HG02763 (cell line): ENCODE measurements at regions not wholly inside any gene's neighbourhood (a gene's known extent, or its start where the extent isn't known, plus 50 kb on each side); places are given as distances from the start of the nearest gene placed in this dataset.
"Not testable (repeated sequence)": the region's sequence is repeated elsewhere in the genome, so short reads cannot be mapped to it uniquely, and the experiment has no call there.

Source experiments
- ATAC-seq: cut with Tn5 transposase; IDR thresholded peaks from one replicate; pipeline ENCODE4 v1.9.1; 2021; ENCODE audit warnings: mild to moderate bottlenecking, moderate library complexity; ENCODE audit not compliant: unreplicated experiment

DNA sequence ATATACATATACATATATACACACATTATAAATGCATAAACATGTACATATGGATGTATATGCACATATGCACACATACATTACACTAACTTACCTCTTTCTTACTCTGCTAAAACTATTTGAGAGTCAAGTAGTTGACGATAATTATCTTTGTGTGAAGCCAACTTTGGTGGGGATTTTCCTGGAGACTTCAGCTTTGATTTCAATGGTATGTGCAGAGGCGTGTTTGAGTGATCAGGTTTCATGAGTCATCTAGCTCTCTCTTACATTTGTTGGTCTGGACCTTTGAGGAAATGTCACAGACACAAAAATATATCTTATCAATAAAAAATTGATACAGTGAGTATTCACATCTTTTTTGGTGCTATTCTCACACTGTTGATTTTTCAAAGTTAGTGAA is 769.1 kb upstream of the LUZP2 start:
- no peak for ATAC-seq

DNA sequence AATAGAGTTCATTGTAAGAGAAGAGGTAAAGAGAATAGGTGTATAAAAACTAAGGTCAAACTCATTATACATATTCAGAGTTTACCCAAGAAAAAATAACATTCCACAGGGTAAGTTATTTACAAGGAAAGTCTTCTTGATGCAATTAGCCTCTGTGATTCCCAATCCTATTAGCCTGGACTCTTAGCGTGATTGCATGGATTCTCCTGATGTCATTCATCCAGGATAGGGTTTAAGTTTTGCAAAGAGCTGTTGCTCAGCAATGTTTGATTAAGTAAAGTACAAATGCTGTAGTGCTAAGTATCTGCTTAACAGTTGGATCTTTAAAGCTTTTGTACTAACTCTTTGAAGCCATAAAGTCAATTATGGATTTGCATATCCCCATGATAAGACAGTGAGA is 767.8 kb upstream of the LUZP2 start:
- no peak for ATAC-seq

DNA sequence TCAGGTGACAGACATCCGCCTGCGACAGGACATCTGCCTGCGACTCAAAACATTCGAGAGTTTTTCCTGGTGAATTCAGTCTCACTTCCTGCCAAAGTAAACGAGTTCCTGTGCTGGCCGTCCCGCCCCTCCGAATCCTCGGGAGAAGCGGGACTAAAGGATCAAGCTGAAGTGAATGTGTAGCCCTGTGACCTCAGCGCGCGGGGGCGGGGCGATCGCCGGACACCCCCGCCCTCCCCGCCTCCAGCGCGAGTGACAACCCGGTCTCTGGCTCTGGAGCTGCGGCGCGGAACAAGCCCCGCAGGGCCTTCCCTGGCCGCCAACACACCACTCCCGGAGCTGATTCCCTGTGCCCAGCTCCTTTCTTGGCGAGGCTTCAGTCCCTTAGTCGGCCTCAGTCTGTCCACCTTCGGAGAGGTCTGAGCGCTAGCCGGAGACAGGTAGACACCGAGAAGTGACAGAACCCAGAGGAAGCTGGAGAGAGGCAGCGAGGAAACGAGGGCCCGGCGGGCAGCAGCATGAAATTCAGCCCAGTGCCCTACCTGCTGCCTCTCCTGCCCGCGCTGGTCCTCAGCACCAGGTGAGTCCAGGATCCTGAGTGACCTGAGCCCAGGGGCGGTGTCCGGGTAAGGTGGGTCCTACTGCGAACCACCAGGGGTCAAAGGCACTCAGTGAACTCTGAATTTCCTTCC is 766.4 kb upstream of the LUZP2 start:
- no peak for ATAC-seq

DNA sequence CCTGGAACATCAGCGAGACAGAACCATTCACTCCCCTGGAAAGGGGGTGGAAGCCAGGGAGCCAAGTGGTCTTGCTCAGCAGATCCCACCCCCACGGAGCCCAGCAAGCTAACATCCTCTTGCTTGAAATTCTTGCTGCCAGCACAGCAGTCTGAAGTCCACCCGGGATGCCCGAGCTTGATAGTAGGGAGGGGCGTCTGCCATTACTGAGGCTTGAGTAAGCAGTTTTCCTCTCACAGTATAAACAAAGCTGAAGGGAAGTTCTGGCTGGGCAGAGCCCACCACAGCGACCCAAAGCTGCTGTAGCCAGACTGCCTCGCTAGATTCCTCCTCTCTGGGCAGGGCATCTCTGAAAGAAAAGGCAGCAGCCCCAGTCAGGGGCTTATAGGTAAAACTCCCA is 764.8 kb upstream of the LUZP2 start:
- no peak for ATAC-seq

DNA sequence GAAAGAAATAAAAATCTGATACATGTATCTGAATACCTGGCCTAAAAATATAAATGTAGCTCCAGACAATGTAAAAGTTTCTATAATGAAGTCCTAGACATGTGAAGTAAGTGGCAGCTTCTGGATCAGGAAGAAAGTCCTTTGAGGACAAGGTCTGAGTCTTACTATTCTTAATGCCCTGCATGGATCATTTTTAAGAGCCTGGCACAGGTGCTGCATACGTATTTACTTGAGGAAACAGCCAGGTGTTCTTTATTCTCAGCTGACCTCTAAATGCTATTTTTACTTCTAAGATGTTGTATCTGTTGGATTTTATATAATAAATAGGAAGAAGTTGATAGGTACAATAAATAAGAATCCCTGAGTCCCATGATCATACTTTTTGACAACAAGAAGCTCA is 750.0 kb upstream of the LUZP2 start:
- ATAC-seq = no peak

DNA sequence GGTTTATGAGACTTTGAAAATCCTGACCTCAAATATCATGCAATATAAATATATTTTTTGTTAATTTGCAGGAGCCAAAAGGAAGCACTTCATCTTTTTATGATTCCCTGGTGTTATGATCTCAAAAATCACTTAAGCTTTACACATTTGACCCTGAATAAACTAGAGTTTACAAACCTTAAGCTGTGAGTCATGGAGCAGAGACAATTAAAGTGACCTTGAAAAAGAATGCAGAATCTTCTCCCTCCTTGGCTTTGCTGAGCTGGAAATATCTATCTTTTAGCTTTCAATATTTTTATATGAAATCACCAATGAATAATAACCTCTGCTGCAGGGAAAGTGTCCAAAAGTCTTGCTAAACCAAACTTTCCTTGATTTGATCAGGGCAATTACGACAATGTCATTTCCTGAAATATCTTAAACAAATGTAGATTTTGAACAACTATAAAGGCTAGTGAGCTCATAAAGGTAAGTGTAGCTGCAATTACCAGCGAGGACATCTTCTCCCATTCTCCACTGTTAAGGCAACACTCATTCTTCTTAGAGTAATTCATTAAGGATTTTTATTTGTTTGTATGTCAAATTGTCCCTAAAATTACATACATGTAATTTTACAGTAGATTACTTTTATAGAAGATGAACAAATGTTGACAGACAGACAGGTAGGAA is 747.0 kb upstream of the LUZP2 start:
- ATAC-seq = no peak

DNA sequence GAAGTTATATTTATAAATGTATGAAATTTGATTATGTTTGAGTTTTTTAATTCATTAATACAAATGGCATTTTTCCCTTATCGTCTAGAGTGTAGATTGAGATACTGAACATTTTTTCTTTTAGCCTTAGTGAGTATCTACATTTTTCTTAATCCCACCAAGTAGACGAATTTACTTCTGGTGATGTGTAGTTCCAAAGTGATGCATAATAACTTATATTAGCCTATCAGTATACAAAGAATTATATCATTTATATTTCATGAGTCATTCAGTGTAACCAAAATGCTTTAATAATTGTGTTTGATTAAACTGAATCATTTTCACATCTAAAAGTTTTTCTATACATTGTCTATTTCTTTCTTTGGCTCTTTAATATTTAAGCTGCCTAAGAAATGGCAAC is 745.6 kb upstream of the LUZP2 start:
- no peak for ATAC-seq

DNA sequence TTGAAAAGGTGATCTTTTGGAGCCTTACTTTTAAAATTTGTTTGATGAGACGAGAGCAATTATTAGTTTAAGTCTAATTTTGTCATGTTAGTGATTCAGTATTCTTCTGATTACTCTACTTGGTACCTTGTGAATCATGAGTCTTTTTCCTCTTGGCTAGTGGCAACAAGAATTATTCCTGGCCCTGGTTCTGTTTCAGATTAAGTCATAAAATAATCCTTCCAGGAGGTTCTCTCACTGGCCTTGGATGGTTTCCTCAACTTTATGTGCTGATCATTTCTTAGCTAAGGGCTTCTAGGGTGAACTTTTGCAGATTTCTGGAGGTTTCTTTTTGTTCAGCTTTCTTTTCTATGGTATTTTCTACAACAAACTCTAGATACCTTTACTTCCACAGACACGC is 741.8 kb upstream of the LUZP2 start:
- ATAC-seq = no peak

DNA sequence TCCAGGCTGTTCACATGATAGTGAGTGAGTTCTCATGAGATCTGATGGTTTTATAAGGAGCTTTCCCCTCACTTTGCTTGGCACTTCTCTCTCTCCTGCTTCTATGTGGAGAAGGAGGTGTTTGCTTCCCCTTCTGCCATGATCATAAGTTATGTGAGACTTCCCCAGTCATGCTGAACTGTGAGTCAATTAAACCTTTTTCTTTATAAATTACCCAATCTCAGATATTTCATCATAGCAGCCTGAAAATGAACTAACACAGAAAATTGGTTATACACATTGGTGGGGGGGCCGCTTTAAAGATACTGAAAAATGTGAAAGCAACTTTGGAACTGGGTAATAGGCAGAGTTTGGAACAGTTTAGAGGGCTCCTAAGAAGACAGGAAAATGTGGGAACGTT is 741.1 kb upstream of the LUZP2 start:
- ATAC-seq = no peak

DNA sequence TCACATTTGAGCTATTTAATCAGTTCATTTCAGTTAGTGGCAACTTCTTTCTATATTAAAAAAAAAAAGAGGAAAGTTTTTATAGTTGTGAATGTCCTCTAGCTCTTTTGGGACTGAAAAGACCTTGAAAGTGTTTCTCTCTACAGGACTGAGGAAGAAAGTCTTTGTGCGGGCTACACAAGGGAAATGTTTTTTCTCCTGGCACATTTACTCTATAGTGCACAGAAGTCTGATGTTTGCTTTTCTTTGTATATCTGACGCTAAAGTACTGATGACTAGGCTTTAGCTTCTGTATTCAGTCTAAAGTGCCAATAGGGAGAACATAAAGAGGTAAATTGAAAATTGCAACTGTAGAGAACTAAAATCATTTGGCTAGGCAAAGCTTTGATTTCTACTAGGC is 737.4 kb upstream of the LUZP2 start:
- ATAC-seq = no peak

DNA sequence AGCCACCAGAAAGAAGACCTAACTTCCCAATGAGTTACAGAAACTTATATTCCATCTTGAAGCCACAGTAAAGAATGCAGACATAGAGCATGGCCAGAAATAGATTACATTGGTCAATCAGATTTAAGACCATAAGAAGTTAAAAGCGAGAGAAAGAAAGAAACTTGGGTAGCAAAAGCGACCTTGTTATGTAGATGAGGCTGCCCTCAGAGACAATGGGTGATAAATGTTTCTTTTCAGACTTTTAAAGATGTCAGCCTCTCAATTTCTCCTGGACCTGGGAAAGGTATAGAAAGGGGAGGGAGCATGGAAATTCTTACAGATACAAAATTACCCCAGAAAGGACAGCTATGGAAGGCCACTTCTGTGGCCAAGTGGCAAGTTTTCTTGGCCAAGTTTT is 732.6 kb upstream of the LUZP2 start:
- no peak for ATAC-seq

DNA sequence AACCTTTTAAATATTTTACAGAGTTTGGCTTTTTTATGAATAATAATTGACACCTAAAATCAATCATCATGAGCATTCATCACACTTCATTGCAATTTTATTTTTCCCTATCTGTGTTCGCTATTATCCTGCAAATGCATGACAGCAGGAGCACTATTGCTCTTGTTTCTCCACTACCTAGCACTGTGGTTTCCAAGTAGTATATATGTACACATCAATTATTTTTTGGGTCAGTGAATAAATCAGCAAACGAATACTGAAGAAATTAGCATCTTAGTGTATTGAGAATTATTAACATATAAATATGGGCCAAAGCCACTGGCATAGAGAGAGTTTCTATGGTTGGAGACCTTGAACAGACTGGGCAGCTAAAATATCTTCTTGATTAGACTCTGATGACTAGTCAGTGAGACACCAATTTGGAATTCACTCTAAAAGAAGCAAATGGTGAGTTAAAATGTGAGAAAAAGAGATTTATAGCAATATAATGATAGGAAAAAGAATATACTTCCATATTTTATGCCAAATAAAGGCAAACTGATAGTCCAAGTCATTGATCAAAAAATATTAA is 731.1 kb upstream of the LUZP2 start:
- no peak for ATAC-seq

DNA sequence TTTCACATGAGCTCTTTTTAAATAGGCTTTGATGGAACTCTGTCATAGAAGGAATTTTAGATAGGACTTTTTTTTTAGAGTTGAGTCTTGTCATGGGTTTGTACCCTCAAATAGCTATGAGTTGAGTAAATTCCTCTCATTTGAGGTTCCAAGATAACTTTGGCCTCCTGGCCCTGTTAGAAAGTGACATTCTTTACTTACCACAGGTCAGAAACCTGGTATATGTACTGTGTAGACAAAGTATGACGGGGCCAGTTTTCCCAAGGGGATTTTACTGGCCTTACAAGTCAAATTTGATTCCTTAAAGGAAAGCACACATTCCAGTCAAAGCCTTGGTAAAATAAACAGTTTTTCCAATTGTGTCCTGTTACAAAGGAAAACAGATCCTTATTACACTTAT is 729.3 kb upstream of the LUZP2 start:
- no peak for ATAC-seq

DNA sequence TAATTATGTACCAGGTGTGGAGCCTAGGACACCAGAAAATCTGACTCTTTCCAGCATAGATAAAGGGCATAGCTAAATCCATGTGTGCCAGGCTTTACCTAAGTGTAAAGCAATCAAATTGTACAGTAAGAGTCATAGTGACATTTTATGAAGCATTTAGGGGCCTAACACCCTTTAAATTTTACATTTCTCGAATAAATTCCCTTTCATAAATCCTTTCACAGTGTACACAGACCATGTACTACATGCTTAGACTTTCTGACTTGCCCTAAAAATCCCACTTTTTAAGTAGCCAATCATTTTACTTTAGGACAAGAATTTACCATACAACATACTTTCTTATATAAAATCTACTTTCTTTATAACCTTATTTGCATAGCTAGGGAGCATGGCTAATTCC is 727.6 kb upstream of the LUZP2 start:
- no peak for ATAC-seq

DNA sequence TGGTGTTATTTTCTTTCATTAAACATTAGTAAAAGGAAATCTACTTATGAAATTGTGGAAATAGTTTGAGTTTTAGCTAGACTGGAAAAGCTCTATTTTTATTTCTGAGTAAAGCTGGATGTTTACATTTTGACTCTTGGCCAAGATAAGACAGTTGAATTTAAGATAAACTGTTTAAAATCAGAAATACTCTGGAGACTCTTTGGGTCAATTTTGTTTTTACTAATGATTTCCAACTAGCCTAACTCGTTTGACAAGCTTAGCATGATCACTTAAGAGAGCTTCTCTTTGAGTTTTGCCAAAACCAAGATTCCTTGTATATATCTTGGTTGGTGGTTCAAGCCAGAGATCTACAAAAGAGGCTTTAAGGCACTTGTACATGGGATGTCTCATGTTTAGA is 724.8 kb upstream of the LUZP2 start:
- ATAC-seq = no peak

DNA sequence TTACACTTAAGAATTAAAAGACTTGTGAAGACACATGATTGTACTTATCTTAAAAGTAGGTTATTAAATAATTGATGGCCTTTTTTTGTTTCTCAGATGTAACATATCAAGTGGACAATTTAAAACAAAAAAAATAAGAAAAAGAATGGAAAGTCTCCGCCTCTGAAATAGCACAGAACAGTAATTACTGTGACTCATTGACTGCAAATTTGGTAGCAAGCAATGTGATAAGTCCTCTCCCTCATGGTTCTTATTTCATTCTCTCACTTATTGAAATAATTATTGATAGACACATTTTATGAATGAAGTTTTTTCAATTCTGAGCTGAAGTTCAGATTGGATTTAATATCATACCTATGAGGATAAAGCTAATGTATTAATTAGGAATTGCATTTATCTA is 717.9 kb upstream of the LUZP2 start:
- ATAC-seq = no peak

DNA sequence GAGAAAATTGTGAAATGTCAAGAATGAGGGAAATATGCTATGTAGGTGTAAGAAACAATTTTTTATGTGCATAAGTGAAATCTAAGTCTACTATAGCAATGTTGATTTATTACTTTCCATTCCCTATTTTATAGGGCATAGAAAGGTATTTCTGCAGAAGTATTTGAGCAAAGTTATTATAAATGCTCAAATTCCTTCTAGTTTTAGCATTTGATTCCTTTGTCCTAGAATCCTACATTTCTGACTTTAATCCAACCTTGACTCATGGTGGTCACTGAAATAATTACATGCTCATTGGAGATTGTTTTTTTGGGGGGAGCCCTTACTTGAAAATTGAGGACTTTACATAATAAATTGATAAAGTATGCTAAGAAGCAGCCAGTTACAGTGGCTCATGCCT is 716.6 kb upstream of the LUZP2 start:
- ATAC-seq = no peak

DNA sequence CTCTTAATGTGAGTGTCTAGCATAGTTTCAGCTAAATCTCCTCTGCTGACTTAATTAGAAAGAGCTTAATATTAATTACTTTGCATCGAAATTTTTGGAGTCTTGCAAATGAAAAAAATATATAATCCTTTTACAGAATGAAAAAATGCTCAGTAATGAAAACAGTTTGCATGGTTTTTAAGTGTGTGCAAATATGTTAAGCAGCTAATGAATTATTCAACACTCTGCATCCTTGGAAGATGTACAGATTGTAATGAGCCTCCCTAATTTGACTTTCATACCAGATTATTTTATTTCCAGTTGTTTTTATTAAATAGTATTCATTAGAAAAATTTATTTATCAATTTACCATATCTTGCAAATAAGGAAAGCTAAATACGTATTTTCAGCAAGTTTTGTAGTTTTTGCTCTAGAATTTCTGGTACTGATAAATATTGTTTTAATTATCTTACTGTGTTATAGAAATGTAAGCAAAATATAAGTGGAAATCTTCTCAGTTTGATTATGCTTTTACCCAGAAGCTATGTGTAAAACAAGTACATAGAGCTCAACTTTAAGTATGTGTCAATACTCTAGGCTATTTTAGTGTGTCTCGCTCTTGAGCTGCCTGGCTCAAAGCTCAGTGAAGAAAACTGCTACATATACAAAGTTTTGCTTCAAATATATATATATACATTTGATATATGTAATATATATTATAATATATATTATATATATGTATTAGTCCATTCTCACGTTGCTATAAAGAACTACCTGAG is 714.9 kb upstream of the LUZP2 start:
- ATAC-seq = no peak

DNA sequence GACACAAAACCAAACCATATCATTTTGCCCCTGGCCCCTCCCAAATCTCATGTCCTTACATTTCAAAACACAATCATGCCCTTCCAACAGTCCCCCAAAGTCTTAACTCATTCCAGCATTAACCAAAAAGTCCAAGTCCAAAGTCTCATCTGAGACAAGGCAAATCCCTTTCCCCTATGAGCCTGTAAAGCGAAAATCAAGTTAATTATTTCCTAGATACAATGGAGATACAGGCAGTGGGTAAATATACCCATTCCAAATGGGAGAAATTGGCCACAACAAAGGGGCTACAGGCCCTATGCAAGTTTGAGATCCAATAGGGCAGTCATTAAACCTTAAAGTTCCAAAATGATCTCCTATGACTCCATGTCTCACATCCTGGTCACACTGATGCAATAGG is 709.9 kb upstream of the LUZP2 start:
- not testable (repeated sequence) for ATAC-seq

DNA sequence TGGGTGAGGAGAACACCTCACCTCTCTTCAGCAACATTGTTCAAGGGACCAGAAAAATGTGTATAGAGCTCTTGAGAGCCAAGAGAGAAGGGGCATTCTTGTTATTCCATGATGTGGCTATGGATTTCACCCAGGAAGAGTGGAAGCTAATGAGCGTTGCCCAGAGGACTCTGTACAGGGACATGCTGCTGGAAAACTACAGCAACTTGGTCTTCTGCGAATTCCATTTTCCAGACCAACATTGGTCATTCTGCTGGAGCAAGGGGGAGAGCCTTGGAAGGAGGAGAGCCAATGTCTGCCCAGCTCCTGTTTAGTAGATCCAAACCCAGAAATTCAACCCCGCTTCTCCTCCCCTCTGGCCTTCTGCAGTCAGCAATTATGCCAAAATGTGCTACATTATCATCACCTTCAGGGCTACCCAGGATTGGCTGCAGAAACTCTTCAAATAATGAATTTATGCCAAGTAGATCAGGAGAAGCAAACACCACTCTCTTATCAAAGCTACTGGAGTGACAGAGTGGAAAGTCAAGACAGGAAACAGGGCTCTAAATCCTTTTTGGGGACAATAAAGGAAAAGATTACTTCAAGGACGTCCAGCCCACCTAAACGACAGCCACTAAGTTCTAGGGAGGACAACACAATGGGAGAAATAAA is 707.5 kb upstream of the LUZP2 start:
- no peak for ATAC-seq

DNA sequence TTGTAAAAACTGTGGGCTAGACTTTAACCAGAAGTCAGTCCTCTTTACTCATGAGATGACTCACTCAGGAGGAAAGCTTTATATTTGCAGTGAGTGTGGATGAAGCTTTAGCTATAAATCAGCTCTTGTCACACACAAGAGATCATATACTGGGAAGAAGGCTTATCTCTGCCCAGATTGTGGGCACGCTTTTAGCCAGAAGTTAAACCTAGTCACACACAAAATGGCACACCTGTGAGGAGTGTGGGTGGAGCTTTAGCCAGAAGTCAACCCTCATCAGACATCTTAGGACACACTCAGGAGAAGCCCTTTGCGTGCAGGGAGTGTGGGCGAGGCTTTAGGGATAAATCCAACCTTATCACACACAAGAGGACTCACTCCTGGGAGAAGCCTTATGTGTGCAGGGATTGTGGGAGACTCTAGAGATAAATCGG is 706.9 kb upstream of the LUZP2 start:
- ATAC-seq = no peak
